PC-3 (cell line): ENCODE measurements at regions not wholly inside any gene's neighbourhood (a gene's known extent, or its start where the extent isn't known, plus 50 kb on each side); places are given as distances from the start of the nearest gene placed in this dataset.

ENCODE experiments used
- EZH2 ChIP-seq: fragments of 300-600 bp; sonication (generic); IDR thresholded peaks from one replicate; pipeline ENCODE4 v1.6.1; 2017; ENCODE audit warnings: antibody characterized with exemption, mild to moderate bottlenecking, low read length; ENCODE audit not compliant: unreplicated experiment
- EZH2phosphoT487 ChIP-seq: fragments of 300-600 bp; sonication (generic); IDR thresholded peaks from 2 replicates; pipeline ENCODE4 v1.6.1; 2018; ENCODE audit warnings: mild to moderate bottlenecking, antibody characterized with exemption, low read length, borderline replicate concordance
- TF ChIP-seq, protein P1 (sequence below): fragments of 300-600 bp; sonication (generic); conservative IDR thresholded peaks from 2 replicates; pipeline ENCODE4 v1.5.1; 2017; ENCODE audit warnings: antibody characterized with exemption, low read depth, mild to moderate bottlenecking, low read length

DNA sequence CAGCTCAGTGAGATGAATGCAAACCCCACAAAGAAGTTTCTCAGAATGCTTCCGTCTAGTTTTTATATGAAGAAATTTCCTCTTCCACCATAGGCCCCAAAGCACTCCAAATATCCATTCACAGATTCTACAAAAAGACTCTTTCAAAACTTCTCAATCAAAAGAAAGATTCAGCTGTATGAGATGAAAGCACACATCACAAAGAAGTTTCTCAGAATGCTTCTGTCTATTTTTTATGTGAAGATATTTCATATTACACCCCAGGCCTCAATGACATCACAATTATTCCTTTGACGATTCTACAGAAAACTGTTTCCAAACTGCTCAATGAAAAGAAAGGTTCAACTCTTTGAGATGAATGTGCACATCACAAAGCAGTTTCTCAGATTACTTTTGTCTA, 1819.4 kb downstream of the UQCRFS1 start:
- TF ChIP-seq, protein P1, sequence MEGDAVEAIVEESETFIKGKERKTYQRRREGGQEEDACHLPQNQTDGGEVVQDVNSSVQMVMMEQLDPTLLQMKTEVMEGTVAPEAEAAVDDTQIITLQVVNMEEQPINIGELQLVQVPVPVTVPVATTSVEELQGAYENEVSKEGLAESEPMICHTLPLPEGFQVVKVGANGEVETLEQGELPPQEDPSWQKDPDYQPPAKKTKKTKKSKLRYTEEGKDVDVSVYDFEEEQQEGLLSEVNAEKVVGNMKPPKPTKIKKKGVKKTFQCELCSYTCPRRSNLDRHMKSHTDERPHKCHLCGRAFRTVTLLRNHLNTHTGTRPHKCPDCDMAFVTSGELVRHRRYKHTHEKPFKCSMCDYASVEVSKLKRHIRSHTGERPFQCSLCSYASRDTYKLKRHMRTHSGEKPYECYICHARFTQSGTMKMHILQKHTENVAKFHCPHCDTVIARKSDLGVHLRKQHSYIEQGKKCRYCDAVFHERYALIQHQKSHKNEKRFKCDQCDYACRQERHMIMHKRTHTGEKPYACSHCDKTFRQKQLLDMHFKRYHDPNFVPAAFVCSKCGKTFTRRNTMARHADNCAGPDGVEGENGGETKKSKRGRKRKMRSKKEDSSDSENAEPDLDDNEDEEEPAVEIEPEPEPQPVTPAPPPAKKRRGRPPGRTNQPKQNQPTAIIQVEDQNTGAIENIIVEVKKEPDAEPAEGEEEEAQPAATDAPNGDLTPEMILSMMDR: no peak
- TF ChIP-seq EZH2: no peak
- no peak for TF ChIP-seq EZH2phosphoT487
